Liver (tissue), 7 donors: ENCODE measurements at regions not wholly inside any gene's neighbourhood (a gene's known extent, or its start where the extent isn't known, plus 50 kb on each side); places are given as distances from the start of the nearest gene placed in this dataset.
"Not testable (repeated sequence)": the region's sequence is repeated elsewhere in the genome, so short reads cannot be mapped to it uniquely, and the experiment has no call there.

Experiments
- DNase-seq: peaks from one replicate; pipeline ENCODE4 v3.0.0-alpha.2; 2017; ENCODE audit warnings: low spot score
- H3K27ac ChIP-seq, 2 donors: one replicate each; pipeline ENCODE4 v1.7.0; 2013; ENCODE audit warnings: inconsistent platforms in 2 of 2, low read length in 2 of 2, control low read depth in 1 of 2, low read depth in 1 of 2, mild to moderate bottlenecking in 1 of 2
- H3K27me3 ChIP-seq, 4 donors: one replicate each; pipeline versions ENCODE4 v1.6.1 to v1.7.0; 2013; ENCODE audit warnings: low read length in 3 of 4, inconsistent platforms in 1 of 4, mild to moderate bottlenecking in 1 of 4, moderate library complexity in 1 of 4; ENCODE audit not compliant: control insufficient read depth in 4 of 4, insufficient read depth in 4 of 4
- H3K36me3 ChIP-seq, 4 donors: one replicate each; pipeline versions ENCODE4 v1.6.1 to v1.7.0; 2013; ENCODE audit warnings: low read length in 3 of 4, mild to moderate bottlenecking in 3 of 4, low read depth in 1 of 4, moderate library complexity in 1 of 4; ENCODE audit not compliant: control insufficient read depth in 4 of 4, insufficient read depth in 3 of 4
- H3K4me1 ChIP-seq, 4 donors: one replicate each; pipeline versions ENCODE4 v1.6.1 to v1.7.0; 2013; ENCODE audit warnings: low read length in 3 of 4, mild to moderate bottlenecking in 3 of 4, moderate library complexity in 1 of 4; ENCODE audit not compliant: control insufficient read depth in 4 of 4, insufficient read depth in 4 of 4
- H3K4me3 ChIP-seq, 3 donors: one replicate each; pipeline versions ENCODE4 v1.6.1 to v1.7.0; 2013; ENCODE audit warnings: low read length in 3 of 3, control low read depth in 1 of 3, low read depth in 1 of 3, mild to moderate bottlenecking in 1 of 3
- H3K9ac ChIP-seq, 2 donors: one replicate each; pipeline ENCODE4 v1.7.0; 2013; ENCODE audit warnings: low read length in 2 of 2, mild to moderate bottlenecking in 2 of 2, moderate library complexity in 2 of 2, control low read depth in 1 of 2, low read depth in 1 of 2
- H3K9me3 ChIP-seq, 4 donors: one replicate each; pipeline versions ENCODE4 v1.6.1 to v1.7.0; 2013; ENCODE audit warnings: low read length in 3 of 4; ENCODE audit not compliant: control insufficient read depth in 4 of 4
- ATF3 ChIP-seq: IDR thresholded peaks from 2 replicates; pipeline ENCODE4 v1.6.1; 2016; ENCODE audit warnings: antibody characterized with exemption
- EGR1 ChIP-seq, 2 donors: IDR thresholded peaks; 2 replicates each; pipeline ENCODE4 v1.6.1; 2016 to 2018; ENCODE audit warnings: antibody characterized with exemption in 2 of 2, low read depth in 2 of 2
- FOXA1 ChIP-seq: IDR thresholded peaks from 2 replicates; pipeline ENCODE4 v1.6.1; 2016; ENCODE audit warnings: antibody characterized with exemption
- GABPA ChIP-seq, 2 donors: IDR thresholded peaks in 1 of 2; conservative IDR thresholded peaks in 1 of 2; 2 replicates each; pipeline ENCODE4 v1.6.1; 2016; ENCODE audit warnings: antibody characterized with exemption in 2 of 2, mild to moderate bottlenecking in 1 of 2, moderate library complexity in 1 of 2
- HNF4A ChIP-seq, 2 donors: conservative IDR thresholded peaks; 2 replicates each; pipeline ENCODE4 v1.6.1; 2016; ENCODE audit warnings: antibody characterized with exemption in 2 of 2, mild to moderate bottlenecking in 2 of 2
- HNF4G ChIP-seq: IDR thresholded peaks from 2 replicates; pipeline ENCODE4 v1.6.1; 2016; ENCODE audit warnings: antibody characterized with exemption
- JUND ChIP-seq, 2 donors: IDR thresholded peaks; 2 replicates each; pipeline ENCODE4 v1.6.1; 2016; ENCODE audit warnings: antibody characterized with exemption in 2 of 2
- MAX ChIP-seq: IDR thresholded peaks from 2 replicates; pipeline ENCODE4 v1.6.1; 2016; ENCODE audit warnings: antibody characterized with exemption
- NR2F2 ChIP-seq: IDR thresholded peaks from 2 replicates; pipeline ENCODE4 v1.6.1; 2016; ENCODE audit warnings: antibody characterized with exemption
- RAD21 ChIP-seq, 2 donors: IDR thresholded peaks; 2 replicates each; pipeline ENCODE4 v1.6.1; 2016; ENCODE audit warnings: antibody characterized with exemption in 2 of 2, mild to moderate bottlenecking in 2 of 2
- REST ChIP-seq: IDR thresholded peaks from 2 replicates; pipeline ENCODE4 v1.6.1; 2016; ENCODE audit warnings: antibody characterized with exemption, mild to moderate bottlenecking
- SP1 ChIP-seq: IDR thresholded peaks from 2 replicates; pipeline ENCODE4 v1.6.1; 2018; ENCODE audit warnings: antibody characterized with exemption, mild to moderate bottlenecking
- TAF1 ChIP-seq: conservative IDR thresholded peaks from 2 replicates; pipeline ENCODE4 v1.6.1; 2016; ENCODE audit warnings: antibody characterized with exemption, mild to moderate bottlenecking
- YY1 ChIP-seq: IDR thresholded peaks from 2 replicates; pipeline ENCODE4 v1.6.1; 2016; ENCODE audit warnings: antibody characterized with exemption, mild to moderate bottlenecking
- WGBS: extraction: QIAGEN DNeasy Blood & Tissue Kit; methylation state at CpG from one replicate; pipeline ENCODE4 v1.1.7; 2013; 5-methylcytosine and 5-hydroxymethylcytosine counted together
- donor health status: healthy.
- donor health status: healthy.
- donor health status: healthy.
- donor health status: healthy.

GRCh38 chr13:61095885-61096284, 319.8 kb downstream of the PCDH20 start:
- Histone ChIP-seq H3K36me3 (no peaks in the 10 kb centered on the region), H3K27ac (no peak overlapping the region), H3K9ac (no peak overlapping the region), H3K9me3 (no peaks in the 10 kb centered on the region), H3K27me3 (no peaks in the 10 kb centered on the region), H3K4me1 (no peaks in the 10 kb centered on the region), H3K4me3 (no peak overlapping the region)
- DNase-seq = no peak
- TF ChIP-seq SP1 = no peak

GRCh38 chr13:61094865-61095264, 320.8 kb downstream of the PCDH20 start:
- TF ChIP-seq HNF4G = no peak
- no peak for TF ChIP-seq EGR1 (IDR thresholded peaks at IDR 0.05; ENCODE audit: low read depth in 2 of 2)
- TF ChIP-seq REST = no peak
- no peak for TF ChIP-seq NR2F2
- no peak for TF ChIP-seq FOXA1
- TF ChIP-seq JUND (IDR thresholded peaks at IDR 0.05) = no peak
- no peak for TF ChIP-seq RAD21 (IDR thresholded peaks at IDR 0.05)
- TF ChIP-seq MAX = no peak
- no peak for TF ChIP-seq HNF4A (conservative IDR thresholded peaks at IDR 0.05)
- TF ChIP-seq TAF1 = no peak
- TF ChIP-seq GABPA (IDR thresholded peaks at IDR 0.05 in 1 of 2, conservative IDR thresholded peaks at IDR 0.05 in 1 of 2) = no peak
- TF ChIP-seq ATF3 = no peak
- TF ChIP-seq YY1 = no peak
- H3K36me3 ChIP-seq = no peaks in the 10 kb centered on the region
- no peaks in the 10 kb centered on the region for H3K4me1 ChIP-seq
- no peak overlapping the region for H3K27ac ChIP-seq
- no peaks in the 10 kb centered on the region for H3K9me3 ChIP-seq
- no peak overlapping the region for H3K9ac ChIP-seq
- no peak for DNase-seq
- H3K4me3 ChIP-seq = no peak overlapping the region
- H3K27me3 ChIP-seq = no peaks in the 10 kb centered on the region

GRCh38 chr13:61089894-61090293, 325.8 kb downstream of the PCDH20 start:
- H3K9me3 ChIP-seq, H3K27me3 ChIP-seq, H3K36me3 ChIP-seq, DNase-seq, H3K9ac ChIP-seq, H3K4me1 ChIP-seq, H3K4me3 ChIP-seq, H3K27ac ChIP-seq: not testable (repeated sequence)
- 69% methylated on average over 8 of the region's 8 CpGs for WGBS
